ENCODE measurements at regions not wholly inside any gene's neighbourhood (a gene's known extent, or its start where the extent isn't known, plus 50 kb on each side); places are given as distances from the start of the nearest gene placed in this dataset.
"Not testable (repeated sequence)": the region's sequence is repeated elsewhere in the genome, so short reads cannot be mapped to it uniquely, and the experiment has no call there.

- DNase-seq = no peak
Observed at GRCh38 chr5:14054111-14054854, 88.9 kb upstream of the TRIO start.

GRCh38 chr5:14050821-14051220 is 92.3 kb upstream of the TRIO start:
- DNase-seq = no peak

- DNase-seq = no peak
Observed at GRCh38 chr5:14048434-14048833, 94.7 kb upstream of the TRIO start.

- no peak for DNase-seq
Observed at GRCh38 chr5:14041528-14042192, 97.2 kb upstream of the DNAH5 start.

GRCh38 chr5:14040542-14040941 is 96.1 kb upstream of the DNAH5 start:
- no peak for DNase-seq

GRCh38 chr5:14039576-14039975 is 95.1 kb upstream of the DNAH5 start:
- no peak for DNase-seq

- DNase-seq = no peak
Observed at GRCh38 chr5:14039063-14039462, 94.6 kb upstream of the DNAH5 start.

- no peak for DNase-seq
Observed at GRCh38 chr5:14038341-14038959, 94.0 kb upstream of the DNAH5 start.

GRCh38 chr5:14036947-14037346 is 92.5 kb upstream of the DNAH5 start:
- no peak for DNase-seq

GRCh38 chr5:14036514-14036913 is 92.0 kb upstream of the DNAH5 start:
- no peak for DNase-seq

- DNase-seq = no peak
Observed at GRCh38 chr5:14035859-14036503, 91.5 kb upstream of the DNAH5 start.

GRCh38 chr5:14034963-14035362 is 90.5 kb upstream of the DNAH5 start:
- no peak for DNase-seq

GRCh38 chr5:14032918-14033317 is 88.4 kb upstream of the DNAH5 start:
- DNase-seq = no peak

GRCh38 chr5:14028938-14029584 is 84.6 kb upstream of the DNAH5 start:
- DNase-seq = no peak

GRCh38 chr5:14028188-14028587 is 83.7 kb upstream of the DNAH5 start:
- DNase-seq = no peak

GRCh38 chr5:14025569-14026286 is 81.2 kb upstream of the DNAH5 start:
- no peak for DNase-seq

GRCh38 chr5:14022971-14023370 is 78.5 kb upstream of the DNAH5 start:
- DNase-seq = no peak

GRCh38 chr5:14020944-14021343 is 76.5 kb upstream of the DNAH5 start:
- DNase-seq = not testable (repeated sequence)

GRCh38 chr5:14019768-14020290 is 75.3 kb upstream of the DNAH5 start:
- no peak for DNase-seq

GRCh38 chr5:14017904-14018303 is 73.4 kb upstream of the DNAH5 start:
- no peak for DNase-seq

GRCh38 chr5:14016549-14016948 is 72.1 kb upstream of the DNAH5 start:
- no peak for DNase-seq

All from NCI-H187 treated with DMSO at 0.1 percent for 48 hours (cell line).